ENCODE measurements at regions not wholly inside any gene's neighbourhood (a gene's known extent, or its start where the extent isn't known, plus 50 kb on each side); places are given as distances from the start of the nearest gene placed in this dataset.
"Not testable (repeated sequence)": the region's sequence is repeated elsewhere in the genome, so short reads cannot be mapped to it uniquely, and the experiment has no call there.

DNA sequence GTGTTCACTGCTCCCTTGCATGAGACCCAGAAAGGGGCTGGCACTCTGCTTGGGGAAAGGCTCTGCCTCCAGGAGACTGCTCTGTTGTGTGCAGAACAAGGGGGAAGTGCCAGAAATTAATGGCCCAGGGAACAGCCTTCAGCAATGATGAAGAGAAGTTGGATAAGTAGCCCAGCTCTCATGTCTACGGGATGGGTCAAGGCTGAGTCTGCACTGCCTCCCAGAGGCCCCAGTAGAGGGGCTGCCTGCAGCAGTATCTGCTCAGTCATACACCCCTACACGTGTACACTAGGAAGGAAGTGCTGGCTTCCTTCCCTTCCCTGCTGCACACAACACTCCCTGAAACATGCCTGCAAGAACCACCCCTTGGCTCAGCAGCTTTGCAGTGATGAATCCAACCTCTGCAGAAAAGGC, 54.6 kb upstream of the URI1 start:
- Histone ChIP-seq H3K27ac (ENCODE audit: control insufficient read depth, insufficient read depth) (no peak overlapping the region), H3K79me2 (ENCODE audit: control insufficient read depth, insufficient read depth, low read length) (no peaks in the 10 kb centered on the region), H3K27me3 (replicated peaks in 1 of 2; ENCODE audit: control insufficient read depth in 2 of 2, insufficient read depth in 2 of 2, low read length in 1 of 2) (no peaks in the 10 kb centered on the region), H4K20me1 (ENCODE audit: control insufficient read depth, insufficient read depth) (no peaks in the 10 kb centered on the region), H3K9ac (ENCODE audit: control insufficient read depth, insufficient read depth, low read length) (no peak overlapping the region), H3K9me3 (replicated peaks; ENCODE audit: control insufficient read depth, insufficient read depth, low read length) (no peaks in the 10 kb centered on the region), H3K4me1 (ENCODE audit: control insufficient read depth, insufficient read depth, low read length) (peaks cover 3% of the 10 kb centered on the region; the same call in 1 of the 2 replicates), H3K36me3 (ENCODE audit: control insufficient read depth in 2 of 2, insufficient read depth in 2 of 2, low read length in 1 of 2) (no peaks in the 10 kb centered on the region), H3K4me3 (no peak overlapping the region), H2AFZ (ENCODE audit: control insufficient read depth, low read depth, low read length) (no peak overlapping the region), H3K4me2 (ENCODE audit: control insufficient read depth, insufficient read depth) (no peak overlapping the region)
- POLR2A ChIA-PET: no interaction called here
- RAD21 ChIA-PET (ENCODE audit: unreplicated experiment): no interaction called here
- in situ Hi-C loops (cut with MboI) (loop anchor here (10.0 kb wide), 1 partner anchor 767 kb away; no protein-coding TSS in a partner anchor), intact Hi-C loops (cut with micrococcal nuclease; ENCODE audit: unreplicated experiment) (no loop called here)
- 3% methylated on average over 2 of the region's 2 CpGs for WGBS (ENCODE audit: insufficient coverage, insufficient replicate concordance, low lambda C conversion rate, missing lambda C conversion rate)
- no TSS peak for BruUV-seq (replicated peaks)
- ATAC-seq (no peak; the same call in 2 of the 3 replicates), DNase-seq (ENCODE audit: low read depth, low spot score) (no peak), FAIRE-seq (no peak)
- CTCF ChIA-PET: no interaction called here
- TF ChIP-seq, protein P1, sequence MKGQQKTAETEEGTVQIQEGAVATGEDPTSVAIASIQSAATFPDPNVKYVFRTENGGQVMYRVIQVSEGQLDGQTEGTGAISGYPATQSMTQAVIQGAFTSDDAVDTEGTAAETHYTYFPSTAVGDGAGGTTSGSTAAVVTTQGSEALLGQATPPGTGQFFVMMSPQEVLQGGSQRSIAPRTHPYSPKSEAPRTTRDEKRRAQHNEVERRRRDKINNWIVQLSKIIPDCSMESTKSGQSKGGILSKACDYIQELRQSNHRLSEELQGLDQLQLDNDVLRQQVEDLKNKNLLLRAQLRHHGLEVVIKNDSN (IDR thresholded peaks at IDR 0.05; ENCODE audit: borderline replicate concordance, extremely low read length, insufficient read depth, low read depth, low read length): no peak
- TF ChIP-seq RAD51 (IDR thresholded peaks at IDR 0.05) (no peak), BCL3 (IDR thresholded peaks at IDR 0.05; ENCODE audit: borderline replicate concordance, insufficient read depth, low read depth, low read length, poor library complexity, severe bottlenecking) (no peak), POU2F2 (IDR thresholded peaks at IDR 0.05; ENCODE audit: borderline replicate concordance, low read depth, low read length) (no peak), CHD2 (IDR thresholded peaks at IDR 0.05; ENCODE audit: borderline replicate concordance, low read depth, low read length) (no peak)
- SMC1A ChIA-PET (ENCODE audit: uncharacterized antibody, unreplicated experiment): no interaction called here

GRCh38 chr19:29888047-29888446, 54.0 kb upstream of the URI1 start:
- RAD21 ChIA-PET (ENCODE audit: unreplicated experiment): interaction anchor here (0.7 kb wide), 1 partner anchor 171 kb away, joined by 5 read pairs; no protein-coding TSS in a partner anchor
- POLR2A ChIA-PET; H3K27me3 ChIP-seq (replicated peaks in 1 of 2; ENCODE audit: control insufficient read depth in 2 of 2, insufficient read depth in 2 of 2, low read length in 1 of 2); ATAC-seq; H3K4me3 ChIP-seq; H3K9ac ChIP-seq (ENCODE audit: control insufficient read depth, insufficient read depth, low read length); FAIRE-seq; H3K9me3 ChIP-seq (replicated peaks; ENCODE audit: control insufficient read depth, insufficient read depth, low read length); H3K27ac ChIP-seq (ENCODE audit: control insufficient read depth, insufficient read depth); SMC1A ChIA-PET (ENCODE audit: uncharacterized antibody, unreplicated experiment); intact Hi-C loops (cut with micrococcal nuclease; ENCODE audit: unreplicated experiment); DNase-seq (ENCODE audit: low read depth, low spot score); H2AFZ ChIP-seq (ENCODE audit: control insufficient read depth, low read depth, low read length); H3K79me2 ChIP-seq (ENCODE audit: control insufficient read depth, insufficient read depth, low read length); H4K20me1 ChIP-seq (ENCODE audit: control insufficient read depth, insufficient read depth); H3K4me1 ChIP-seq (ENCODE audit: control insufficient read depth, insufficient read depth, low read length); H3K4me2 ChIP-seq (ENCODE audit: control insufficient read depth, insufficient read depth); H3K36me3 ChIP-seq (ENCODE audit: control insufficient read depth in 2 of 2, insufficient read depth in 2 of 2, low read length in 1 of 2); BruUV-seq (replicated peaks): not testable (repeated sequence)
- in situ Hi-C loops (cut with MboI): loop anchor here (10.0 kb wide), 1 partner anchor 767 kb away; no protein-coding TSS in a partner anchor
- CTCF ChIA-PET: interaction anchor here (1.0 kb wide), 1 partner anchor 126 kb away, joined by 3 read pairs; no protein-coding TSS in a partner anchor
- WGBS (ENCODE audit: insufficient coverage, insufficient replicate concordance, low lambda C conversion rate, missing lambda C conversion rate): 100% methylated on average over 2 of the region's 3 CpGs

Measured in GM12878 (cell line).